DMS53 (cell line): ENCODE measurements at regions not wholly inside any gene's neighbourhood (a gene's known extent, or its start where the extent isn't known, plus 50 kb on each side); places are given as distances from the start of the nearest gene placed in this dataset.
"Not testable (repeated sequence)": the region's sequence is repeated elsewhere in the genome, so short reads cannot be mapped to it uniquely, and the experiment has no call there.

Experiments used
- DNase-seq: peaks from one replicate; lab custom pipeline; 2025; lab: John Stamatoyannopoulos, UW

GRCh38 chr10:30763918-30764317 is 134.4 kb upstream of the LYZL2 start:
- no peak for DNase-seq

GRCh38 chr10:30762620-30763019 is 133.1 kb upstream of the LYZL2 start:
- DNase-seq: no peak

GRCh38 chr10:30759423-30759822 is 129.9 kb upstream of the LYZL2 start:
- no peak for DNase-seq

- no peak for DNase-seq
These were observed 128.8 kb upstream of the LYZL2 start for GRCh38 chr10:30758338-30758737.

GRCh38 chr10:30756896-30757295 is 127.3 kb upstream of the LYZL2 start:
- DNase-seq: no peak

GRCh38 chr10:30756151-30756550 is 126.6 kb upstream of the LYZL2 start:
- no peak for DNase-seq

GRCh38 chr10:30755441-30755953 is 125.9 kb upstream of the LYZL2 start:
- DNase-seq: no peak

- no peak for DNase-seq
These were observed 122.9 kb upstream of the LYZL2 start for GRCh38 chr10:30752481-30752881.

- peak; percentile 64 for DNase-seq
These were observed 122.3 kb upstream of the LYZL2 start for GRCh38 chr10:30751678-30752331.

GRCh38 chr10:30750971-30751677 is 121.6 kb upstream of the LYZL2 start:
- no peak for DNase-seq

- DNase-seq: no peak
These were observed 119.8 kb upstream of the LYZL2 start for GRCh38 chr10:30749385-30749784.

- no peak for DNase-seq
These were observed 118.8 kb upstream of the LYZL2 start for GRCh38 chr10:30748152-30748973.

- DNase-seq: no peak
These were observed 118.1 kb upstream of the LYZL2 start for GRCh38 chr10:30747633-30748032.

GRCh38 chr10:30745953-30746352 is 116.4 kb upstream of the LYZL2 start:
- DNase-seq: no peak

- DNase-seq: no peak
These were observed 114.6 kb upstream of the LYZL2 start for GRCh38 chr10:30744106-30744505.

GRCh38 chr10:30743586-30743985 is 114.0 kb upstream of the LYZL2 start:
- no peak for DNase-seq

GRCh38 chr10:30742471-30742870 is 112.9 kb upstream of the LYZL2 start:
- no peak for DNase-seq

GRCh38 chr10:30740774-30741173 is 111.2 kb upstream of the LYZL2 start:
- DNase-seq: not testable (repeated sequence)

GRCh38 chr10:30738416-30738815 is 108.9 kb upstream of the LYZL2 start:
- no peak for DNase-seq

- DNase-seq: no peak
These were observed 108.4 kb upstream of the LYZL2 start for GRCh38 chr10:30737931-30738391.

- DNase-seq: peak; percentile 25
These were observed 107.2 kb upstream of the LYZL2 start for GRCh38 chr10:30736685-30737232.

GRCh38 chr10:30734901-30735300 is 105.3 kb upstream of the LYZL2 start:
- DNase-seq: no peak
